Stimulated activated naive CD4-positive, alpha-beta T cell (primary cell): ENCODE measurements at regions not wholly inside any gene's neighbourhood (a gene's known extent, or its start where the extent isn't known, plus 50 kb on each side); places are given as distances from the start of the nearest gene placed in this dataset.

ENCODE experiments used
- DNase-seq, 6 experiments: peaks; one replicate each; lab custom pipeline; 2025; lab: John Stamatoyannopoulos, UW

DNA sequence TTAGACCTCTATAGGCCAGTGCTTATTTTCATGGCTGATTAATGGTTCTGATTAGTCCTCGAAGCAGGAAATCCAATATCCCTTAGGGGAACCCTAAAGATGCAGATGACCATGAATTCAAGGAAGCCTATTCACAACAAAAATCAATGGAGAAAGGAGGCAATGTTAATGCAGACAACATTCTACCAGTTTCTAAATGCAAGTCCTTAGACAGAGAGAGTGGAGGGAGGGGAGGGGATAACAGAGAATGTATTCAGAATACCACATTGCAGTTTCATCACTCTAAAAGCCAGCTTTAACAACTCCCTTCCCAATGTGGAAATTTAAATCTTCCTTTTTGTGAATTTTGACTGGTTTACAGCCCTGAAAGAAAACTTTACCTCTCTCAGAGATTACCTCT, 87.1 kb upstream of the POU3F2 start:
- DNase-seq: no peak

- DNase-seq: no peak
These were observed 86.4 kb upstream of the POU3F2 start for GRCh38 chr6:98747960-98748359.

DNA sequence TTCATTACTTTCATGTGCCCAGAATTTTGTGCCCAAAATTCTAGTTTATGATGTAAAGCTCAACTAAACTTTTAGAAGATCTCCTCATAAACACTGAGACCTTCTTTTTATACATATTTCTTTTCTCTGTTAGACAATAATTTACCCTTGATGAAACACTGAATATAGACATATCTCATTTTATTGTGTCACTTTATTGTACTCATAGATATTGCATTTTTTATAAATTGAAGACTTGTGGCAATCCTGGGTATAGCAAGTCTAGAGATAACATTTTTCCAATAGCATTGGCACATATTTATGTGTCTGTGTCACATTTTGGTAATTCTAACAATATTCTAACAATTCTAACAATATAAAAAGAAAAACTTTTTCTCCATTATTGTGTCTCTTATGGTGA, 74.9 kb upstream of the POU3F2 start:
- no peak for DNase-seq

DNA sequence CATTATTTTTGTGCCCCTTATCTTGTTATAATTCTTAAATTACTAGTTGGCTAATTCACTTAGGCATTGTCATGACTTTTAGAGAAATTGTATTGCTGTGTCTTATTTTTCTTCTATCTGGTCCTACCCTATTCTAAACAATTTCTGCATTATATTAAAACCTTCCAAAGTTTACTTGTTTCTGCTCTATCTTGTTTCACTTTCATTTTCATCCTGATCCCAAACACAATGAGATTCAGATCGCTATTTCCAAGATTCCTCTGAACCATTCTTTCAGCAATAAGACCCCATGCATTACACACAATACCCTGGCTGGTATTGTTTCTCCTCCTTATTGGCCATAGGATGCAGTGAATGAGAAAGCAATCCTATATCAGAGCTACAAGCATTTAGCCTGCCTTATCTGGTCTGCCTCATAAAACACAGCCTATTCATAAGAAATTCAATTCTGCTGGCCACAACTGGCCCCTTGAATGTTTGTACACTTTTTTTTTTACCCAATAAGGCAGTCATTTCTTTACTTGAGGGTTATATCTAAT, 69.9 kb upstream of the POU3F2 start:
- no peak for DNase-seq

DNA sequence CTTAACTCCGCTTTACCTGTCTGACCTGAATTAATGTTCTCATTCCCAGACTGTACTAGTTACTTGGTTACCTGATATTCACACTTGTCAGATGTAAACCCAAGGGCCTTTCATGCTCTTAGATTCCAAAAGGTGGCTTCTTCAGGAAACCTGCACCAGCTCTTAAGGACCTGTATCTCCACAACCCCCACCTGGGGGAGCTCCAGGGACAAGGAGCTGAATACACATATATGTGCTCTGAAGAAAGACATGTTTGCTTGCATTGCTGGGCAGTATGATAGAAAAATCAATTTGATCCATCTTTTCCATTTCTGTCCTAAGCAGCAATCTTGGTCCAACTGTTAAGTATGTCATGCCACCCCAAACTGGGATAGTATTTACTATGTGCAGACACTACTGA, 64.8 kb upstream of the POU3F2 start:
- peak in 1 of 6 experiments; percentile 2 for DNase-seq

DNA sequence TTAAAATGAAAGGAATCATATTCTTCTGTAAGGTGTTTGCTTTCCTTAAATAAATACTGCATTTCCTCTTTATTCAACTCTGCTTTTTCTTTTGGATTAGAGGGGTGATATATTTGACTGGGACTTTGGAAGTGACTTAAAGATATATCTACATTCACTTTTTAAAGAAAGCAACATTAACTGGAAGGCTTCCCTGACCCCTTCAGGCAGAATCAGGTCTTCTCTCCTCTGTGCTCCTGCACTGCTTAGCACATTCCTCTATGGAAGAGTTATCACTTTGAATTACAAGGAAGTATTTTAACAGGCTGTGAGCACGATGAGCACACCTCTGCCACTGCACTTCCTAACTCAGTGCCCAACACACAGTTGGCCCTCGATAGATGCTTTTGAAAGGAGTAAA, 59.2 kb upstream of the POU3F2 start:
- DNase-seq: no peak

GRCh38 chr6:98777762-98778161, 56.6 kb upstream of the POU3F2 start:
- no peak for DNase-seq

DNA sequence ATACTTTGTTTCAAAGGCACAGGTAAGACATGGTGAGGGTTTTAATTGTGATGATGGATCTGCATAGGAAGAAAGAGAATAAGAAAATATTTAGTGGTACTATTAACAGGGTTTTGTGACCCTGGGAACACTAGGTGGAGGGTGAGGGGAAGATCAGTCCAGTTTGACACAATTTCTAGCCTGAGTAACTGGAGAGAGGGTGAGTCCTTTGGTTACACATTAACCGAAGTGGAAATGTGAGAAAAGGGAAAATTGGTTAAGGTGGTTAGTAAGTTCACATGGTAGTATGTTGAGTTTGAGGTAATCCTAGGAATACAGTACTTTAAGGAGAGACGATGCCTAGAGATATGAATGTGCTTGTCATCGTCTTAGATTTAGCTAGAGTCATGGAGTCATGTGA, 54.8 kb upstream of the POU3F2 start:
- no peak for DNase-seq

DNA sequence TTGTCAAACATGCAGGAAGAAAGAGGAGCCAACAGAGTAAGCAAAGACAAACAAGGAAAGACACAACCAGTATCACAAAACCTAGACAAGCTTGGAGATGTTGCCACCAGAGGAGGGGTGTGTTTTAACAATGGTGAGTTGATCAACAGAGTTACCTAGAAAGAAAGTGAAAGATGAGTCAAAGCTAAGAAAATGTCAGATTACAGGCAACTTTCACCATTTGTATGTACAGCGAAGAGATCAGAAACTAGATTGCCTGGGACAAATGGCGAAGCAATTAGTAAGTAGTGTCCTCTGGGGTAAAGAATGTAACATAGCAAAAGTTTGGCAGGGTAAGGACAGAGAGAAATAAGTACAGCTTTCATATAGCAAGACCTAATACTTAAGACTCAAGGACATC, 51.6 kb upstream of the POU3F2 start:
- no peak for DNase-seq

DNA sequence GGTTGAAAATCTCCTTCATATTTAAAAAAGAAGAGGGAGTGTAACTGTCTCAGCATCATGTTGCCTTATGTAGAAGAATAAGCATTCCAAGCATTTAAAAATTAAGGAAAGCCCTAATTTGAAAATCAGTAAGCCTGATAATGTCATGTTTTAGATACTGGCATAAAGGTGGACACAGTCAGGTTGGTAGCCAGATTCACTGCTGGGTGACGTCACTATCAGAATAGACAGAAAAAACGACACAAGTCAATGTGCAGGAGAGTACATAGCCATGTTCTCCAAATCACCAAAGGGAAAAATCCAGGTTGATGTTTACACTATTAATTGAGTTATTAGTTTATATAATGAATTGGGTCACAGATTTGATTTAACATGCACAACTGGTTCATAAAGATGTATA, 50.8 kb upstream of the POU3F2 start:
- DNase-seq: no peak
